ENCODE measurements at regions not wholly inside any gene's neighbourhood (a gene's known extent, or its start where the extent isn't known, plus 50 kb on each side); places are given as distances from the start of the nearest gene placed in this dataset.

DNA sequence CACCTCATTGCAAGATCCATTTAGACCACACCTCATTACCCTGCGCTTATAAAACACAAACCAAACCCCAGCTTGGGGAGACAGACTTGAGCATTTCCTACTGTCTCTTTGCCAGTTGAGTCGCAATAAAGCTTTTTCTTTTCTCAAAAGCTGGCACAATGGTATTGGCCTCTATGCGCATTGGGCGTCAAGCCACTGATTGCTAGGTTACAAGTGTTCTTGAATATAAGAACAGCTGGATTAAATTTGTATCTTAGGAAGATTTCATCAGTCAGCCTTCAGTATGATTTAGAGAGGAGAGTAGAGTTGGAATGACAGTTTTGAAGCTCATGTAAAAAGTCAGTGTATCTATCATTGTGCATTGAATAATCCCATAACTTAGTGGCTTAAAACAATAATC, 84.9 kb upstream of the RAB4A start:
- H3K9me3 ChIP-seq (ENCODE audit: control insufficient read depth, low read length) = no peaks in the 10 kb centered on the region
- 93 to 97% methylated on average over 4 of the region's 4 CpGs for WGBS, 2 experiments (ENCODE audit: insufficient coverage in 2 of 2)
- H3K4me3 ChIP-seq (ENCODE audit: extremely low read depth, insufficient read depth, low read length, poor library complexity, severe bottlenecking) = no peak overlapping the region
- H3K4me1 ChIP-seq (ENCODE audit: control insufficient read depth, insufficient read depth, low read length, poor library complexity, severe bottlenecking) = no peaks in the 10 kb centered on the region
- H3K36me3 ChIP-seq (ENCODE audit: control insufficient read depth, insufficient read depth, low read length) = no peaks in the 10 kb centered on the region
- H3K27ac ChIP-seq (ENCODE audit: low read depth, low read length, severe bottlenecking) = no peak overlapping the region

DNA sequence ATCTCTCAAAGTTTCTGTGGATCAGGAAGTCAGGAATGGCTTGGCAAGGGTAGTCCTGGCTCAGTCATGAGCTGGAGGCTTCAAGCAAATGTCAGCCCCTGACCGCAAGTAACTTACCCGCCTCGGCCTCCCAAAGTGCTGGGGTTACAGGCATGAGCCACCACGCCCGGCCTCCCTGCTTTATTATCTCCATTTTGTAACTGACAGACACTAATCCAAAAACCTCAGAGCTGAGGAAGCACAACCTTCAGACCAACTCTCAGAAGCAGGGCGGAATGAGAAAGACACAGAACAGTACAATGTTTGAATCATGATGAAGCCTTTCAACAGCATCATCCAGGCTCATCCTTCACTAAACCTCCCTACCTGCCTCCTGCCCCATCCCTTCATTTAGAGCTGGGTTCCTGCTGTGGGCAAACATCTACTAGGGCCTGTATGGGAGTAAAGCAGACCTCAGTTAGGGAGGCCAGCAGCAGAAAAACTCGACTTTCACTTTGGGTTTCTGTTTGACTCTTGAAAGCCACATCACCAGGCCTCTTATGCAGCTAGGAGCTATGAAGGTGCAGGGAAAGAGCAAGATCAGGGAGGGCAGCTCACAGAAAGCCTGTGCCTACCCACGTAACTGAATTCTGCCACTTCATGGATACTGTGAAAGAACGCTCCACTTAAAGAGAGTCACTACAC, 84.4 kb upstream of the RAB4A start:
- no peaks in the 10 kb centered on the region for H3K36me3 ChIP-seq (ENCODE audit: control insufficient read depth, insufficient read depth, low read length)
- no peaks in the 10 kb centered on the region for H3K4me1 ChIP-seq (ENCODE audit: control insufficient read depth, insufficient read depth, low read length, poor library complexity, severe bottlenecking)
- H3K4me3 ChIP-seq (ENCODE audit: extremely low read depth, insufficient read depth, low read length, poor library complexity, severe bottlenecking) = no peak overlapping the region
- no peaks in the 10 kb centered on the region for H3K9me3 ChIP-seq (ENCODE audit: control insufficient read depth, low read length)
- WGBS, 2 experiments (ENCODE audit: insufficient coverage in 2 of 2) = 94% methylated on average over 6 to 7 of the region's 9 CpGs
- no peak overlapping the region for H3K27ac ChIP-seq (ENCODE audit: low read depth, low read length, severe bottlenecking)

DNA sequence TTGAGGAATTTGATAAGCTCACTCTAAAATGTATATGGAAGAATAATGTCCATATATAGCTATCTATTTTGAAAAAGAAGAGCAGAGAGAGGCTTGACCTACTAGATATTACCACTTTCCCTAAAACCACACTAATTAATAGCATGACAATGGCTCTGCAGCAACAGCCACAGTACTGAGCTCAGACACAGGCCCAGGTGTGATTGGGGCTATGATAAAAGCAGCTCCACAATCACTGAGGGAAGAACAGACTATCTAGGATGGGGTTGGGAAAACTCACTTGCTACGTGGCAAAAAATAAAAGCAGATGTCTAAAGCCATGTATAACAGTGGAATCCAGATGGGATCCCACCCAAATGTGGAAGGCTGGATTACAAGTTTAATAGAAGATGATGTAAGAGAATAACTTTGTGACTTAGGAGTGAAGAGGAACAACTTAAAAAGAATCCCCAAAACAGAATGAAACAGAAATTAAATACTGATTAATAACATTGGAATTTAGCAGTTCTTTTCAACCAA, 80.8 kb upstream of the RAB4A start:
- Histone ChIP-seq H3K9me3 (ENCODE audit: control insufficient read depth, low read length) (no peaks in the 10 kb centered on the region), H3K4me3 (ENCODE audit: extremely low read depth, insufficient read depth, low read length, poor library complexity, severe bottlenecking) (no peak overlapping the region), H3K36me3 (ENCODE audit: control insufficient read depth, insufficient read depth, low read length) (no peaks in the 10 kb centered on the region), H3K27ac (ENCODE audit: low read depth, low read length, severe bottlenecking) (no peak overlapping the region), H3K4me1 (ENCODE audit: control insufficient read depth, insufficient read depth, low read length, poor library complexity, severe bottlenecking) (no peaks in the 10 kb centered on the region)
- WGBS, 2 experiments (ENCODE audit: insufficient coverage in 2 of 2) = 71 to 80% methylated on average over 1 of the region's 1 CpG

DNA sequence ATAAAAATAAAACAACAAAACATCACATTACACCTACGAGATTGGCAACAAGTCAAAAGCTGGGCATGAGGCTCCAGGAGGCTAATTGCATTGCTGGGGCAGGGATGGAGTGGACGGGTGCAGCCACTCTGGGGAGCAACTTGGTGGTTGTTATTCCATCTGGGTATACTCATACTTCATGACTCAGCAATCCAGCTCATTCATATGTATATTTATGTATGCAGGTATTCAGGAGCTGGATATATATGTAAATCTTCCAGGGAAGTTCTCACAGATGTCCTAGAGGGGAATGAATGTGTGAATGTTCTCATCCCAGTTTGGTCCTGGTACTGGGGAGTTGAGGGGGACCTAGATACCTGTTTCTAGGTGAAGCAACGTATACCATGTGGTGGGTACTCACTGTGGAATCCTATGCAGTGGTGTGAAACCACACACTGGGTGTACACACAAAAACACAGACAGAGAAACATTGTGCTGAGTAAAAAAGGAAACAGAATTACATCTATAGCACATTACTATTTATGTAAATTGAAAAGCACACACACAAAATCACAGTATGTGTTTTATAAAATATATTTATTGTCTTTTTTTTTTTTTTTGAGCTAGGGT, 79.7 kb upstream of the RAB4A start:
- no peaks in the 10 kb centered on the region for H3K4me1 ChIP-seq (ENCODE audit: control insufficient read depth, insufficient read depth, low read length, poor library complexity, severe bottlenecking)
- no peak overlapping the region for H3K27ac ChIP-seq (ENCODE audit: low read depth, low read length, severe bottlenecking)
- no peaks in the 10 kb centered on the region for H3K9me3 ChIP-seq (ENCODE audit: control insufficient read depth, low read length)
- 40% methylated on average over 1 of the region's 3 CpGs; no CpG with 5 or more reads in 1 of the 2 experiments for WGBS, 2 experiments (ENCODE audit: insufficient coverage in 2 of 2)
- H3K4me3 ChIP-seq (ENCODE audit: extremely low read depth, insufficient read depth, low read length, poor library complexity, severe bottlenecking) = no peak overlapping the region
- H3K36me3 ChIP-seq (ENCODE audit: control insufficient read depth, insufficient read depth, low read length) = no peaks in the 10 kb centered on the region

DNA sequence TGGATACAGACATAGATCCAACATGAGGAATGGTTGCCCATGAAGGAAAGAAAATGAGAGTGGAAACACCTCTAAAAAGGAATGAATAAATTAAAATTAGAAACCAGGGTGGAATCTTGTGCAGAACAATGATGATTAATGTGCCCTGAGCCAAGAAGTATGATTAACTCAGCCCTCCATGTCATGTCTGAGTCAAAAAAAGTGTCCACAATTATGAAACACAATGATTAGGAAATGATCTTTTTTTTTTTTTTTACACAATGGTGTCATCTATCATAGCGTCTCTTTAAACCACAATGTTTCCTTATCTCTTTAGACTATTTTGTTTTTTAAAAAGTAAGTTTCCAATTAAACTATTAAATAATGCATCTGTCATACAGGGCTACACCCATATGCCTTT, 78.9 kb upstream of the RAB4A start:
- no peaks in the 10 kb centered on the region for H3K36me3 ChIP-seq (ENCODE audit: control insufficient read depth, insufficient read depth, low read length)
- no peaks in the 10 kb centered on the region for H3K9me3 ChIP-seq (ENCODE audit: control insufficient read depth, low read length)
- WGBS, 2 experiments (ENCODE audit: insufficient coverage in 2 of 2) = no CpG with 5 or more reads among the region's 1 CpG
- no peaks in the 10 kb centered on the region for H3K4me1 ChIP-seq (ENCODE audit: control insufficient read depth, insufficient read depth, low read length, poor library complexity, severe bottlenecking)
- no peak overlapping the region for H3K4me3 ChIP-seq (ENCODE audit: extremely low read depth, insufficient read depth, low read length, poor library complexity, severe bottlenecking)
- H3K27ac ChIP-seq (ENCODE audit: low read depth, low read length, severe bottlenecking) = no peak overlapping the region

DNA sequence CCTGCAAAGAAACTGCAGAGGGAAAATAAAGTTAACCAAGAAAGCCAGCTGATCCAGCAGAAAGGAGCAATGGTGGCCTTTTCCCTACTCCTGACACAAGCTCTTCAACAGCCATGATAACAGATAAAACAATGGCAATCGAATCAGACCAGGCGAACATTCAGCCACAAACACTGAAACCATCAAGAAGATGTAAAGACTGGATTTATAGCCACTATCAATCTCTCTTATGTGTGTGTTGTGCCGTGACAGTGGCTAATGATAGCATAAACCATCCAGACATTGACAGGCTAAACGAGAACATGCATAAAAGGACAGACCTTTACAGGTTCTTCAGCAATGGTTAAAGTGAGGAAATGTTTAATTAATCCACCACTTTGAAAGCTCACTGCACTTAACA, 78.1 kb upstream of the RAB4A start:
- Histone ChIP-seq H3K36me3 (ENCODE audit: control insufficient read depth, insufficient read depth, low read length) (no peaks in the 10 kb centered on the region), H3K4me1 (ENCODE audit: control insufficient read depth, insufficient read depth, low read length, poor library complexity, severe bottlenecking) (no peaks in the 10 kb centered on the region), H3K4me3 (ENCODE audit: extremely low read depth, insufficient read depth, low read length, poor library complexity, severe bottlenecking) (no peak overlapping the region), H3K9me3 (ENCODE audit: control insufficient read depth, low read length) (no peaks in the 10 kb centered on the region), H3K27ac (ENCODE audit: low read depth, low read length, severe bottlenecking) (no peak overlapping the region)
- WGBS, 2 experiments (ENCODE audit: insufficient coverage in 2 of 2) = 100% methylated on average over 1 of the region's 4 CpGs; no CpG with 5 or more reads in 1 of the 2 experiments

DNA sequence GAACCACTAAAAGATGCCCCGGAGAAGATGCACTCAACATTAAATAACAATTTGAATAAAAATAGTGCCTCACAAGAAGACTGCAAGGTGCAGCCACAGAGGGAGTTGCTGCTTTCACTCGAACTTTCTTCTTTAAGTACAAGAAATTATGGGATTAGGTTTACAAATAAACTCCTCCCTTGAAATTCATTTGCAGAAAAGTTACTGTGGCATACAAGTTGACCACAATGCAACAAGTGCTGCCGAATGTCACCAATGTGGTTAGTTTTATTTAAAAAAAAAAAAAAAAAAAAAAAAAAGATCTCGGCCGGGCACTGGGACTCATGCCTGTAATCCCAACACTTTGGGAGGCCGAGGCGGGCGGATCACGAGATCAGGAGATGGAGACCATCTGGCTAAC, 76.8 kb upstream of the RAB4A start:
- Histone ChIP-seq H3K9me3 (ENCODE audit: control insufficient read depth, low read length) (no peaks in the 10 kb centered on the region), H3K36me3 (ENCODE audit: control insufficient read depth, insufficient read depth, low read length) (no peaks in the 10 kb centered on the region), H3K4me1 (ENCODE audit: control insufficient read depth, insufficient read depth, low read length, poor library complexity, severe bottlenecking) (no peaks in the 10 kb centered on the region), H3K4me3 (ENCODE audit: extremely low read depth, insufficient read depth, low read length, poor library complexity, severe bottlenecking) (no peak overlapping the region), H3K27ac (ENCODE audit: low read depth, low read length, severe bottlenecking) (no peak overlapping the region)
- WGBS, 2 experiments (ENCODE audit: insufficient coverage in 2 of 2) = 96 to 100% methylated on average over 4 to 5 of the region's 9 CpGs

DNA sequence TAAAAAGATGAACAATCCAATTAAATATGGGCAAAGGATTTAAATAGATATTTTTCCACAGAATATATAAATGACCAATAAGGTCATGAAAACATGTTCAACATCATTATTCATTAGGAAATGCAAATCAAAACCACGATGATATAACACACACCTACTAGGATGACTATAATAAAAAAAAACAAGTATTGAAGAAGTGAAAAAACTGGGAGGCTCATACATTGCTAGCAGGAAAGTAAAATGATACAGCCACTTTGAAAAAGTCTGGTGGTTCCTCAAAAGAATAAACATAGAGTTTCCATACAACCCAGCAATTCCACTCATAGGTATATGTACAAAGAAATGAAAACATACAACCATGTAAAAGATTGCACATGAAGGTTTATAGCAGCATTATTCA, 75.7 kb upstream of the RAB4A start:
- WGBS, 2 experiments (ENCODE audit: insufficient coverage in 2 of 2) = no CpG with 5 or more reads among the region's 1 CpG
- Histone ChIP-seq H3K9me3 (ENCODE audit: control insufficient read depth, low read length) (no peaks in the 10 kb centered on the region), H3K27ac (ENCODE audit: low read depth, low read length, severe bottlenecking) (no peak overlapping the region), H3K4me1 (ENCODE audit: control insufficient read depth, insufficient read depth, low read length, poor library complexity, severe bottlenecking) (peaks cover 9% of the 10 kb centered on the region), H3K4me3 (ENCODE audit: extremely low read depth, insufficient read depth, low read length, poor library complexity, severe bottlenecking) (no peak overlapping the region), H3K36me3 (ENCODE audit: control insufficient read depth, insufficient read depth, low read length) (no peaks in the 10 kb centered on the region)

DNA sequence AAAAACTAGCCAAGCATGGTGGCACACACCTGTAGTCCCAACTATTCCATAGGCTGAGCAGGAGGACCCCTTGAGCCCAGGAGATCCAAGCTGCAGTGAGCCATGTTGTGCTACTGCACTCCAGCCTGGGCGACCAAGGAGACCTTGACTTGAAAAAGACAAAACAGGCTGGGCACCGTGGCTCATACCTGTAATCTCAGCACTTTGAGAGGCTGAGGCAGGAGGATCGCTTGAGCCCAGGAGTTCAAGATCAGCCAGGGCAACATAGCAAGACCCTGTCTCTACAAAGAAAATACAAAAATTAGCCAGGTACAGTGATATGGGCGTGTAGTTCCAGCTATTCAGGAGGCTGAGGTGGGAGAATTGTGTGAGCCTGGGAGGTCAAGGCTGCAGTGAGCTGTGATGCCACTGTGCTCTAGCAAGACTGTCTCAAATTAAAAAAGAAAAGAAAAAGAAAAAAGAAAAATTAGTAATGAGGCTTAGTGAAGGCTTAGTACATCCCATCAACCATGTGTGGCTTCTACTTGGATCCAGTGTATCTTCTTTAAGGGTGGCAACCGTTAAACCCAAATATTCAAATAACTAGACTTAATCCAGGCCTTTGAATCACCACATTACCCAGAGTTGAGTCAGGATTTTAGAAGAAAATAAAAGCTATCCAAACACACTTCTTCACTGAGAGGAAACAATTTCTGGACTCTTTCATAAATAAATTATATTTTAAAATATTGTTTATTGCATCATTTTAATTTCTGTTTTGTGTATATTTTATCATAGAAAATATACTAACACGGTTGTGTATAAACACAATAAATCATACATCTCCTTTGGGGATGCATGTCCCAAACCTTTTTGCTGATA, 74.3 kb upstream of the RAB4A start:
- H3K27ac ChIP-seq (ENCODE audit: low read depth, low read length, severe bottlenecking) = no peak overlapping the region
- H3K9me3 ChIP-seq (ENCODE audit: control insufficient read depth, low read length) = no peaks in the 10 kb centered on the region
- H3K36me3 ChIP-seq (ENCODE audit: control insufficient read depth, insufficient read depth, low read length) = no peaks in the 10 kb centered on the region
- peaks cover 14% of the 10 kb centered on the region for H3K4me1 ChIP-seq (ENCODE audit: control insufficient read depth, insufficient read depth, low read length, poor library complexity, severe bottlenecking)
- 89 to 100% methylated on average over 4 to 5 of the region's 6 CpGs for WGBS, 2 experiments (ENCODE audit: insufficient coverage in 2 of 2)
- no peak overlapping the region for H3K4me3 ChIP-seq (ENCODE audit: extremely low read depth, insufficient read depth, low read length, poor library complexity, severe bottlenecking)

DNA sequence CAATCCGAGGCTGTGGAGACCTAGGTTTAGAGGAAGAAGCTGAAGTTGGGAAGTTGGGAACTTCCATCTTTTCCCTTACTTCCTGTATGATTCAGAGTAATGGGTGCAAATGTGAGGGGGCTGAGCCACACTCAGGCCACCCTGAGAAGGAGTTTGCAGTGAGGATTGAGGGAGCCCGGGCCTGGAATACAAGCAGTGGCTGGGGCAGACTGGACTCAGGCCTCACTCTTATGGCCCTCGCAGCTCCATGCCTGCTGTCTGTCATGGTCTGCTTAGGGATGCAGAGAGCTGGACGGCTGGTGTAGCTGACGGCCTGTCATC, 73.7 kb upstream of the RAB4A start:
- no peak overlapping the region for H3K4me3 ChIP-seq (ENCODE audit: extremely low read depth, insufficient read depth, low read length, poor library complexity, severe bottlenecking)
- peaks cover 14% of the 10 kb centered on the region for H3K4me1 ChIP-seq (ENCODE audit: control insufficient read depth, insufficient read depth, low read length, poor library complexity, severe bottlenecking)
- WGBS, 2 experiments (ENCODE audit: insufficient coverage in 2 of 2) = 95 to 97% methylated on average over 4 of the region's 5 CpGs
- no peak overlapping the region for H3K27ac ChIP-seq (ENCODE audit: low read depth, low read length, severe bottlenecking)
- H3K36me3 ChIP-seq (ENCODE audit: control insufficient read depth, insufficient read depth, low read length) = no peaks in the 10 kb centered on the region
- H3K9me3 ChIP-seq (ENCODE audit: control insufficient read depth, low read length) = no peaks in the 10 kb centered on the region

Data from mesodermal cell (in vitro differentiated cells).